ENCODE measurements at regions not wholly inside any gene's neighbourhood (a gene's known extent, or its start where the extent isn't known, plus 50 kb on each side); places are given as distances from the start of the nearest gene placed in this dataset.

- TF ChIP-seq, protein P1, sequence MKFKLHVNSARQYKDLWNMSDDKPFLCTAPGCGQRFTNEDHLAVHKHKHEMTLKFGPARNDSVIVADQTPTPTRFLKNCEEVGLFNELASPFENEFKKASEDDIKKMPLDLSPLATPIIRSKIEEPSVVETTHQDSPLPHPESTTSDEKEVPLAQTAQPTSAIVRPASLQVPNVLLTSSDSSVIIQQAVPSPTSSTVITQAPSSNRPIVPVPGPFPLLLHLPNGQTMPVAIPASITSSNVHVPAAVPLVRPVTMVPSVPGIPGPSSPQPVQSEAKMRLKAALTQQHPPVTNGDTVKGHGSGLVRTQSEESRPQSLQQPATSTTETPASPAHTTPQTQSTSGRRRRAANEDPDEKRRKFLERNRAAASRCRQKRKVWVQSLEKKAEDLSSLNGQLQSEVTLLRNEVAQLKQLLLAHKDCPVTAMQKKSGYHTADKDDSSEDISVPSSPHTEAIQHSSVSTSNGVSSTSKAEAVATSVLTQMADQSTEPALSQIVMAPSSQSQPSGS (IDR thresholded peaks at IDR 0.05; ENCODE audit: low read length) = no peak
- TF ChIP-seq CREB1 (IDR thresholded peaks at IDR 0.05) (no peak), RXRA (IDR thresholded peaks at IDR 0.05; ENCODE audit: insufficient read depth, low read depth, low read length) (no peak), TEAD4 (IDR thresholded peaks at IDR 0.05; ENCODE audit: low read depth, low read length) (no peak), RFX5 (IDR thresholded peaks at IDR 0.05; ENCODE audit: borderline replicate concordance, low read depth, low read length) (no peak), ZNF274 (IDR thresholded peaks at IDR 0.05; ENCODE audit: borderline replicate concordance, extremely low read depth, low read length) (no peak)
Measured at GRCh38 chr5:143659599-143660238, 152.2 kb upstream of the HMHB1 start (continued).
